GM20431 (cell line): ENCODE measurements at regions not wholly inside any gene's neighbourhood (a gene's known extent, or its start where the extent isn't known, plus 50 kb on each side); places are given as distances from the start of the nearest gene placed in this dataset.

ENCODE experiments used
- in situ Hi-C: fragments of 300-500 bp; cut with MseI, MboI; formaldehyde crosslinking; loops from one replicate; pipeline ENCODE4 v1.15.0; 2020; ENCODE audit warnings: low sequenced_read_pairs; ENCODE audit not compliant: unreplicated experiment

DNA sequence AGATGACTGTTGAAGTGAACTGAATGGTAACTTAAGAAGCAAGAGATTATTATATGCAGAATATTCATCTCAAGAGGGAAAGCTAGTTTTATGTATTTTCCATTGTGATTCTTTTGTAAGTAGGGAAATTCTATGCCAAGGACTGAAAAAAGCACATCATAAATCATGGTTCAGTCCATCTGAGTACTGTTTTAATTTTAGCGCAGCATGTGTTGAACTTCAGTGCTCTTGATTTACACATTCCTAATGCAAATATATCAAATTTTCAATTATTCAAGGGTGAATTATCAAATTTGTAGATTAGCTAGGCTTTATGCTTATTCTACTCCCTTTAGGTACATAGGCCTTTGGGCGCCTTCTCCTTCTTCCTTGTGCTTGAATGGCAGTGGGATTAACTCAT lies 50.3 kb upstream of the TCF12 start:
- in situ Hi-C loops, result loop anchor here (25.0 kb wide), 1 partner anchor 381 kb away; no protein-coding TSS in a partner anchor

DNA sequence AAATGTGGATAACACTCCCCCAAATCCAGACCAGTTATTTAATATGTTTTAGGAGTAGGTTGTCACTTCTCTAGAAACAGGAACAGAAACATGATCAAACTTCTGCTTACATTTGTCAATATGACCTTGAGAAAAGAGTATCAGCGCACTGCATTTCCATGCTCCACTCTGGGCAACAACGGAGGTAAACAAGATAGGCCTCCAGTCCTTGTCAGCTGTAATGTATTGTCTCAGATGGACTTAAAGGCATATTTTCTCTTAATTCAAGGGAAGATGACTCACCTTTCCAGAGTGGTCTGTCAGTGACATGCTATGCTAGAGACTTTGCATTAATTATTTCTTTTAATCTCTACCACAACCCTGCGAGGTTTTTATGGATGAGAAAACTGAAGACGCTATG lies 51.6 kb upstream of the TCF12 start:
- in situ Hi-C loops, result loop anchor here (25.0 kb wide), 1 partner anchor 380 kb away; no protein-coding TSS in a partner anchor

DNA sequence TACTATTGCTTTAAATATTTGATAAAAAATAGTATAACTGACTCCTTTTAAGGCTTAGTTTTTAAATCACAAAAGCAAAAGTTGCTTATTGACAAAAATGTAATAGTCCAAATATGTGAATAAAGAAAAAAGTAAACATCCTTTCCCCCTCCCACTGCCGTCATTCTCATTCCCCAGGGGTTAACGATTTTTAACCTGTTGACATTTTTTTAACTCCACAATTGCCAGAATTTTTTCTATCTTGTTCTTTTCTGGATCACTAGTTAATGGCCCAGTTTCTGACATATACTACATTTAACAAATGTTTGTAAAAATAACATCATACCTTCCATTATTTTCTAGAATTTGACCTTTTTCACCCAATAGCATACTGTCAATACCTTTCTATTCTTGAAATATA lies 60.6 kb upstream of the TCF12 start:
- in situ Hi-C loops, result loop anchor here (25.0 kb wide), 1 partner anchor 371 kb away; no protein-coding TSS in a partner anchor

DNA sequence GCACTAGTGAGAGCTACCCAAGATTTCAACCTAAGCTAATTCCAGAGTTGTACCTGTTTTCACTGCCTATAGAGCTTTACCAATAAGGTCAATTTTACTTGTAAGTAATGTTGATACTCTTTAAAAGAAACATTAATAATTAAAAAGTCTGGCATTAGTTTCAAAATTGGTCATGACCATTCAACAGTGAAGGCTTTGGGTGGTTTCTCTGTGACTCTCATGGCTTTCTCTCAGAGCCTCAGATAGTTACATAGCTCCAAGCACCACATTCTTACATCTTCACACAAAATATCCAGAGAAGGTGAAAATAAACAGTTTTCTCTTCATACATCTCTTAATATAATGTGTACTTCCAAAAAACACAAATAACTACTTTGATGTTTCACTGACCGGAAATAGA lies 61.5 kb upstream of the TCF12 start:
- in situ Hi-C loops, result loop anchor here (25.0 kb wide), 1 partner anchor 370 kb away; no protein-coding TSS in a partner anchor

DNA sequence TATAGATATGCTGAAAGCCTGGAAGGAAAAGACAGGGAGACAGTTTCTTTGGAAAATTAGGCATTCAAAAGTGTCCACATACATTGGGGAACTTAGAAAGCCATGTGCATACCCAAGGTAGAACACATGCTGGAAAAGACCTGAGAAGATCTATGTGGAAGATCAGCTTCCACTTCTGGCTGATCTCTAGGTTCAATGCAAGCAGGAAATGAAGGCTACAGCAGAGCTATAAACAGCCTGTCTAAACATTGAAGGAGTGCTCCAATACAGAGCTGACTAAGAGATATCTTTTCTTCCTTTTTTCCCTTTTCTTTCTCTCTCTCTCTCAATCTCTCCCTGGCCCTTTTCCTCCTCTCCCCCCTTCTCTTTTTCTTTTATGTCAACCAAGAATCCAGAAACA lies 73.6 kb upstream of the TCF12 start:
- in situ Hi-C loops, result no loop called here

DNA sequence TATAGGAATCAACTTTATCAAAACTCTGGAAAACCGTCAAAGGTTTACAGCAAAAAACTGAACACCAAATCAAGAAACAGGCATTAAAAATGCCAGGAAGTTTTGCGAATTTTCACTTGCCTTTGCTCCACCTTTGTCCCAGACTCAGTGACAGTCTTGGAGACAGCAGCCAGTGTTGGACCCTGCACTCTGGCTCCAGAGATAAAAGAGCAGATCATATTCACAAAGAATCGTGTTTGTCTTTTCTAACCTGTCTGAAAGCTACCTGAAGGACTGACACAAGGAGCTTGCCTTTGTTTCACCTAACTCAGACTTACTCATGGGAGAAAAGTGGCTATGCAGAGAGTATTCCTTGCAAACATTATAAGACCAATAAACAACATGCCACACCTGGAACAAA lies 74.0 kb upstream of the TCF12 start:
- in situ Hi-C loops, result no loop called here

DNA sequence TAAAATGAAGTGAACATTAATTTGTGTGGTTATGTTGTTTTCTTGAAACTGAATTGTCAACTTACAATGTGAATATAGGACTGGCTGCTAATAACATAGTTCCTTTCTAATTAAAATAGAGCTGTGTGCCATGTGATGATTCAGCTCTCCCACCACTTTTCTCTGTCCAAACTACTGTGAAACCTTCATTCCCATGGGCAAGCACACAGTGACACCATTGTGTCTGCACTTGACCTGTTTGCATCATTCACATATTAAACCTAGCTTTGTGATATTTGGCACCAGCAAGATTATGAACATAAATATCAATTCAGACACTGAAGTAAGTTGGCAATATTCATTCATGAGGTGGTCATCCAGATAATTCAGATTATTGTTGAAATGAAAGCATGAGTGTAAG lies 78.8 kb upstream of the TCF12 start:
- in situ Hi-C loops, result no loop called here

DNA sequence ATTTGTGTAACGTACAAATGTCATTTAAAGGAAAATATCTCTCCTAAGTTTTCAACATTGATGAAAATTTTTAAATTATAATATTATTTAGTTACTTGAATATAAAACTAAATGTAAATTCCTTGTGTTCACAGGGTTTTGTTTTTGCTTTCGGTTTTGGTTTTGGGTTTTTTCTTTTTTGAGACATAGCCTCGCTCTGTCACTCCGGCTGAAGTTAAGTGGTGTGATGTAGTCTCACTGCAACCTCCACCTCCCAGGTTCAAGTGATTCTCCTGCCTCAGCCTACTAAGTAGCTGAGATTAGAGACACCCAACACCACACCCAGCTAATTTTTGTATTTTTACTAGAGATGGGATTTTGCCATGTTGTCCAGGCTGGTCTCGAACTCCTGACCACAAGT lies 79.3 kb upstream of the TCF12 start:
- in situ Hi-C loops, result no loop called here

DNA sequence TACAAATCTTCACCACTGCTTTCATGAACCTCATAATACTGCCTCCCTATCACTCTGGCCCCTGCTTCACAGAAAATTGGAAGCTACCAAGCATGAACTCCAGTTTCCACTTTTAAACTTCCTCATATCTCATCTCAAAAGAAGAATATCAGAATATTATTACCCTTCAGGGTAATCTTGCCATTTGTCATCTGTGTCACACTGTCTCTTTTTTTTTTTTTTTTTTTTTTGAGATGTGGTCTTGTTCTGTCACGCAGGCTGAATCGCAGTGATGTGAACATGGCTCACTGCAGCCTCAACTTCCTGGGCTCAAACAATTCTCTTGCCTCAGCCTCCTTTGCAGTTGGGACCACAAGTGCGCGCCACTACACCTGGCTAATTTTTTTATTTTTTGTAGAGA lies 80.4 kb upstream of the TCF12 start:
- in situ Hi-C loops, result no loop called here

DNA sequence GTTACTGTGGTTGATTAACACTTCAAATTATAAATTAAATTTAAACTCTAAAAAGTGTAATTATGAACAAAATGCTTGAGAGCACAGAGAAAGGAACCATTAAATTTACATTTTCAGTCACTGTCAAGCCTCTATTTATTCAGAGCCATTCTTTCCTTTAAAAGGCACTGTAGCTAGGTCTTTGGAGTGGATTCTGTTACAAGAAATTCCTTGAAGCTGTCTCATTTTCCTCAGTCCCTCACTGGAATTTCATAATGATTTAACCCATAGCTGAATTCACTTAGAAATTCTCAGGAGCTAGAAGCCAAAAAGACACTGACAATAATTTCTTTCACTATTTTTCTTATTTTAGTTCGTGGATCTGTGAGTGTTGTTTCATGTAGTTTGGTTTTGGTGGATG lies 81.2 kb upstream of the TCF12 start:
- in situ Hi-C loops, result no loop called here

DNA sequence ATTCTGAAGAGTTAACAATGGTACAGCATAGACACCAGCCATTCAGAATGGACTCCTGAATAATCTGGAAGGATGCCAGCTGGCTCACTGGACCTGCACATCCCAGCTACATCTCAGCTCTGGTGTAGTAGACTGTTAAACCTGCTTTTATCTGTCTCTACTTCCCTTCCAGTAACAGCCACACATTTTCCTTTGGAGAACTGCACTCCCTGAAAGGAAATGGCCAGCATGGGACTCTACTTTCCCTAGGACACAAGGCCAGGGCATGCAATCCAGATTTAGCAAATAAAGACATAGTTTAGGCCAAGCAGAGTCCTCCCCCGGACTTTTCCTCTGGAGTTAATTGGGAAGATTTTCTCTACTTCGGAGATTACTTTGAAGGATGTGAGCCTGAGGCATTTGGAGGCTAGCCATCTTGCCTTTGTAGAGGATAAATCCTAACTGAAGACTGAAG lies 82.7 kb upstream of the TCF12 start:
- in situ Hi-C loops, result no loop called here

DNA sequence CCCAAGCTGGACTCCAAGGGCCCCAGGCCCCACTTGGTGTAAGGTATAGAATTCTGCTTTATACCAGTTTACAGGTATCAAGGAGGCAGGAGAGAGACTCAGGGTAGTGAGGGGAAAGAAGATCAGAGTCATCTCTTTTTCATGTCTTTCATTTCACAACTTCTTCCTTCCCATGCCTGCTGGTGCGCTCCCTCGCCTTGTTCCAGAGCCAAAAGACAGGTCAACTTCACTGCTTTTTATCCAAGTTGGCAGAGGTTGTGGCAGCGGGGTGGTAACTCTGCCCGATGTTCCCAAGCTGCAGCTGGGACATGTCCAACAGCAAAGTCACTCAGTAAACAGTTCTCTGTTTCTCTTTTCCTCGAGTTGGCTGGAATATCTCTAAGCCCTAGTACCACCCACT lies 86.3 kb upstream of the TCF12 start:
- in situ Hi-C loops, result no loop called here

DNA sequence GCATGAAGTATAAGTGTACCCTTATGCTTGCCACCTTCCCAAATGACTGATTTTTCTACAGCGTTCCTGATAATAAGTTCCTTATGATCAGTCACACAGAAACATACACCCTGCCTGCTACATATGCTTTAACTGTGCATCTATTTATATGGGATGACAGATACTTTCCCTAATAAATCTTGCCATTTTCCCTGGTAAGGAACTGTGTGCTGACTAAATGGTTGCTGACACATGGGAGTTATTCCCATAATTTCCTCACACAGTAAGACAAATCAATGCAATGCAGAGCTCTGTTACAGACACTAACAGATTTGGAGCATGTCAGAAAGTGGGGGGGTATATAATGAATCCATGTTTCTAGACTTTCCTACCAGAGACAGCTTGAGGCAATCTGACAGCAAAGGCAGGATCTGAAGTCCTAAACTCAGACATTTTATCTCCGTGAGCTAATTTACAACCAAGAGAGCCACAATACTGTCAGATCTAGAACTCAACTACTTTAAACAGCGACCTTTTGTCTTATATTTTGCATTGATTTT lies 86.9 kb upstream of the TCF12 start:
- in situ Hi-C loops, result no loop called here

DNA sequence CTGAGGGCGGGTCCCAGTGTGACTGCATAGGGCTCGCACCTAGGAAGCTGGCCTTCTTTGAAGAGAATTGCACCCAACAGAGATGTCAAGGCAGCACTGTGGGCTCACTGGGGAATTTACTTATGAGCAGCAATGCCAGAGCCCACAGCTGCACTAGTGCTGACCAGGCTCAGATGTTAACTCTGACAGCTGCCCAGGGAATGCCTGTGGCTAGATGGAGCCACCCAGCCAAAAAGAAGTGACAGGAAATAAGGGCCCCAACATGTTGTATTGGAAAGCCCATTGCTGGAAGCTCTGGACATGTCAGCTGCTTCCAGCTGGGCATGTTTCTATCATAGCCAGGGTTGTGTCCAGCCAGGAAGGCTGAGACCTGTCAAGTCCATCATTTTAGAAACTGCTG lies 90.9 kb upstream of the ZNF280D start:
- in situ Hi-C loops, result no loop called here

DNA sequence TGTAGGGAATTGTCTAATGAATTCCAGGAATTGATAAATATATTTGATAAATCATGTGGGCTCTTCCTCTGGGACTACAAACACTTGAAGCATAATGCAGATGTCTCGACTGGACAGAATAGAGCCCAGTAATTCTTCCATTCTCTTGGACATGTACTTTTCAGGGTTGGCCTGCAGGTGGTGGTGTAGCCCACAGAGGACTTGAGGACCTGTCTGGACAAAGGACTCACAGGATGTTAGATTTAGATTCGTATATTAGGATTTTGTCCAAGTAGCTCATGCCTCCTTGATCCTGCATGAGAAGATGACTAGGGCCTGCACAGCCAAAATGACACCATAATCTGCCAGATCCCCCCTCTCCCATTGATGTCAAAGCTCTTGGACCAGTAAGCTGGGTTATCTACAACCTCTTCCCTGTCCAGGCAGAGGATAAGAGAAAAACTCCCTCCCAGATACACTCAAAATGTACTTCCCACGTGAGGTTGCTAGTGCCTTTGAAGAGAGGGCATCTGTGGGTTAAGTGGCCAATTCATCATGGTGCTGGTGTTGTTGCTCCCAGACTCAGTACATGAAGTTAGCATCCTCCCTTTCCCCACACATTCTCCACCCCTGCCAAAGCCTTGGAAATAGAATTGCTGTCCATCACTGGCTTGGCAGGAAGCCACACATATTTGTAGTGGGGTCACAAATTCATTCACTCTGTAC lies 88.6 kb upstream of the ZNF280D start:
- in situ Hi-C loops, result no loop called here

DNA sequence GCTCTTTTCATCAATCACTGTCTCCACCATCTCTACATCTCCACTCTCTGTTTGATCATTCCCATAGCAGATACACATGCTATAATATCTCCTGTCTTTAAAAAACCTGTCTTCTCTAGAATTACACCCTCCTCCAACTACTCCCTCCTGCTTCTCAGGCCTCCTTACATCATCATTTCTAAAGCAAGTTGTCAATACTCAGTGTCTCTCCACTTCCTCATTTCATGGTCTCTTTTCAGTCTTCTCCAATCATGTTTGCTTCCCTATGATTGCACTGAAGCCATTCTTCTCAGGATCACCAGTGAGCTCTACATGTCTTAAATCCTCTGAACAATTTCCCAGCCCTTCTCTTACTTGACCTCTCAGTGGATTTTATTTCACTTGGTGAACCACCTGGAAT lies 87.0 kb upstream of the ZNF280D start:
- in situ Hi-C loops, result no loop called here

DNA sequence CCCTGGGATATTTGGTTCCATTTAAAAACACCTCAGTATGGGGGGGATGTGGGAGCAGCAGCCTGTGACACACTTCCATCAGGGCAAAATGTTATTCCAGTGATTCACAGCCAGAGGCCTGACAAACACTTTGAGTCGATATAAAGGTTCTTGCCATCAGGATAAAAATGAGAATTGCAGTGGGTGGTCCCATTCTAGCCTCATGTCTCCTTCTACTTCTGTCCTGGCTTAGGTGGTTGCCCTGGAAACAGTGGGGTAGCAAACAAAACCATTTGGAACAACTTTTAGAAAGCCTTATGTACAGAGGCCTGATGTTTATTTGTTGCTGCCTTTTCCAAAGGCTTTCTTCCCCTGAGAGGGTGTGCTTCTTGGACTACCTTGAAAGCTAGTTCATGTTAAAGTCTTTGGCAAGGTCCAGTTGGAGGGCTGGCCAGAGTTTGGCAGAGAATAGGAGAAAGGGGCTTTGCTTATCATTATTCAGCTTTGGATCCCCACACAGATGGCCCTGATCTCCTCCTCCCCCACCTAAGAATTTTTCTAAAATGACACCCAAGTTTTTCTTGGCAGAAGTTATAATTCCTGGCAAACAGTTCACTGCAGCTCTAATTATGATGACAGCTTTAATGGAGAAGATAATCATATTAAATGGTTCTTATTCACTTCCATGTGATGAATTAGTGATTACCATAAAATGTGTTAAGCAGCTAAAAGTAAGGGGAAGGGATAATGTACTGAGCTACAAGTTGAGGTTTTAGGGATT lies 84.2 kb upstream of the ZNF280D start:
- in situ Hi-C loops, result no loop called here

DNA sequence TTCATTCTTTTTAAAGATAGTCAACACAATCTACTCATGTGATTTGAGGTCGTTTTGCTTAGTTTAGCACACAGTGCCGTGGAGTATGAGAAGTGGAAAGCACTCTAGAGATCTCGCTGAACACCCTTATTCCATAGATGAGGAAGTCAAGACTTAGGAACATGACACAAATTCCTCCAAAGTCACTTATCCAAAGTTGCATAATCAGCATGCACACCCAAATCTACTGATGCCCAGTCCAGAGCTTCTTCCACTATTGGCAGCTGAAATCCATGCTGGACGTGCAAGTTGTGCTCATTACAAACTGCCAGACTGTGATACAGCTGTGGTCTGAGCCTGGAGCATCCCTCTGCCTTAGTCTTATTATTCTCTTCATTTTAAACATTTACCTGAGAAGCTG lies 83.5 kb upstream of the ZNF280D start:
- in situ Hi-C loops, result no loop called here

DNA sequence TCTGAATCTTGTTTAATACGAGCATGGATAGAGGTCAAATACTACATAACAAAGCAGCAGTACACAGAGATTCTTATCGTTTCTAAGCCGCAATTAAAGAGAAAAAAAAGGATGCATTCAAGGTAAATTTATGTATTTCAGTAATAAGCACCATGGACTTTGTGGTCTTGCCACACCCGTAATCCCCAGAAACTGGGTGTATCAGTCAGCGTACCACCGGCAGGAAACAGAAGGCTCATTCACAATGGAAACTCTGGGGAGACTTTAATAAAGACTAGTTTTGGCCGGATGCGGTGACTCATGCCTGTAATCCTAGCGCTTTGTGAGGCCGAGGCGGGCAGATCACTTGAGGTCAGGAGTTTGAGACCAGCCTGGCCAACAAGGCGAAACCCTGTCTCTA lies 81.9 kb upstream of the ZNF280D start:
- in situ Hi-C loops, result no loop called here

DNA sequence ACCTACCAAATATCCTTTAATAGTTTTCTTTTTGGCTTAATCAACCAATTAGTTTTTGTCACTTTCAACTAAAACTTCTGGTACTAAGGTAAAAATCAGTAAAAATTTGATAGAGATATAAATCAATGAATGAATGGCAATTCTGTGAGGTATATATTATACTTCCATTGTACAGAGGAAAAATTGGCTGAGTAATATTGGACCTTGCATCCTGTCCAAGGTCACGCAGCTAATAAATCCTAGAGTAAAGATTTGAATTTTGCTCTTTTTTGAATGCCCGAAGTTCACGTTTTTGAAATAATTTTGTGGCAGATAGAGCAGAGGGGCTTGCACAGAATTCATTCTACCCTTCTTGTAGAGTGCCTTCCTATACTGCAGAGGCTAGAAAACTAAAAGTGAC lies 81.1 kb upstream of the ZNF280D start:
- in situ Hi-C loops, result no loop called here

DNA sequence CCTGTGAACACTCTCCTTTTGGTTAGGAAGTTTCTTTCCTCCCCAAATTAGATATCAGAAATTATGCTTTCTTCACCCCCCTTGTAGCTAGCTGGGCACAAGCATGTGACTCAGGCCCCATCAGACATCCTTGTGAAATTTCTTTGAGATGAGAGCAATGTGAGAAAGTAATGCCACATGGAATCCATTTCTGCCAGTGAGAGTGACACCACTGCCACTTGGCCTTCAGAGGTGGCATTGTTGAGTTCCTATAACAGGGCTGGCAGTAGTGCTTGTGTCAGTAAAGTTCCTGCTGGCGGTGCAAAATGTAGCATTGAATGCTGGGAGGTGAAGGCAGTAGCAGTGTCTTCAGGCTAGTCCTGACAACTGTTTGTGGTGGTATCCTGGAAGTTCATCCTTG lies 80.7 kb upstream of the ZNF280D start:
- in situ Hi-C loops, result no loop called here
